NCI-H2227 (cell line): ENCODE measurements at regions not wholly inside any gene's neighbourhood (a gene's known extent, or its start where the extent isn't known, plus 50 kb on each side); places are given as distances from the start of the nearest gene placed in this dataset.
A peak's percentile ranks its signal among the peaks of the same experiment; 100 is the strongest.
"Not testable (repeated sequence)": the region's sequence is repeated elsewhere in the genome, so short reads cannot be mapped to it uniquely, and the experiment has no call there.

Source experiments
- DNase-seq: peaks from one replicate; lab custom pipeline; 2025; ENCODE audit not compliant: unreplicated experiment; lab: John Stamatoyannopoulos, UW

- no peak for DNase-seq
Observed at GRCh38 chr4:3865986-3866812, 100.0 kb downstream of the ADRA2C start.

- DNase-seq, result no peak
Observed at GRCh38 chr4:3866813-3867129, 100.6 kb downstream of the ADRA2C start.

- no peak for DNase-seq
Observed at GRCh38 chr4:3867403-3868100, 101.4 kb downstream of the ADRA2C start.

GRCh38 chr4:3868211-3869173 lies 102.3 kb downstream of the ADRA2C start:
- DNase-seq, result no peak

- DNase-seq, result no peak
Observed at GRCh38 chr4:3869174-3869572, 103.0 kb downstream of the ADRA2C start.

GRCh38 chr4:3869661-3870566 lies 103.7 kb downstream of the ADRA2C start:
- no peak for DNase-seq

- DNase-seq, result no peak
Observed at GRCh38 chr4:3870567-3870962, 104.4 kb downstream of the ADRA2C start.

- DNase-seq, result peak; percentile 72
Observed at GRCh38 chr4:3871181-3871852, 105.1 kb downstream of the ADRA2C start.

GRCh38 chr4:3871881-3872833 lies 106.0 kb downstream of the ADRA2C start:
- no peak for DNase-seq

DNA sequence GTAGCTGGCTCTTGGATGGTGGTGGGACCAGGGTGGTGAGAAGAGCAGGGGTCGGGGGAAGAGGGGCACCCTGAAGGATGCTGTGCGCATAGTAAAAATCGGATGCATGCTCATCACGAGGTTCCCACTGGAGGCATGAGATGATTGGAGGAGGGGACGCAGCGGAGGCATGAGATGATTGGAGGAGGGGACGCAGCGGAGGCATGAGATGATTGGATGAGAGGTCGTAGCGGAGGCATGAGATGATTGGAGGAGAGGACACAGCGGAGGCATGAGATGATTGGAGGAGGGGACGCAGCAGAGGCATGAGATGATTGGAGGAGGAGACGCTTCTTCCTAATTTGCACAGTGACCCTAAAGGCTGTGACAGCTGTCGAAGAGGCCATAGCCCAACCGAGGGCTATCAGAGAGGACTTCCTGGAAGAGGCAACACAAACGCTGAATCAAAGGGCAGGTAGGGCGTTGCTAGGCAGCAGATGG lies 106.7 kb downstream of the ADRA2C start:
- no peak for DNase-seq

DNA sequence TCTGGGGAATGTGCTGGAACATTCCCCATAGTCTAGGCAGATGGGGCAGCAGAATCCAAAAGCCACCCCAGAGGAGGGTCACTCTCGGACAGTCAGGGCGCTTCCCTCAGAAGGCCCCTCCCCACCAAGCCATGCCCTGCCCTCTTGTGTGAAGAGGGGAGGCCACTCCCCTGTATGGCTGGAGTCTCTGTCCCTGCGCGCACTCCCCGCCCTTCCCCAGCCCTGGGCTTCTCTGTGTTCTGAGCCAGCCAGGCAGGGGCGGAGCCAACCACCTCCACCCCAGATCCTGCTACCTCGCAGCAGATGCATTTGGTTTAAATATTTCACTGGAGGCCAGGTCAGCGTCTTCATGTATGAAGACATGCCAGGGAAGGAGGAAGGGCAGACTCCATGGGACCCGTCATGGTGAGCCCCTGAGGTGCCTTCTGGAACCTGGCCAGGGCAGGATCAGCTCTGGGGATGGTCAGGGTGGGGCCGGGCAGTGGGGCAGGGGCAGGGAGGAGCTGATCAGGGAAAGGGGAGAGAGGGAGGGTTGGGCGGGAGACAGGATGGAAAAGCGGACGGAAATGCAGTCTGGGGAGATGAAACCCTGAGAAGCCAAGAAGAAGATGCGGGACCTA lies 107.3 kb downstream of the ADRA2C start:
- DNase-seq, result no peak

DNA sequence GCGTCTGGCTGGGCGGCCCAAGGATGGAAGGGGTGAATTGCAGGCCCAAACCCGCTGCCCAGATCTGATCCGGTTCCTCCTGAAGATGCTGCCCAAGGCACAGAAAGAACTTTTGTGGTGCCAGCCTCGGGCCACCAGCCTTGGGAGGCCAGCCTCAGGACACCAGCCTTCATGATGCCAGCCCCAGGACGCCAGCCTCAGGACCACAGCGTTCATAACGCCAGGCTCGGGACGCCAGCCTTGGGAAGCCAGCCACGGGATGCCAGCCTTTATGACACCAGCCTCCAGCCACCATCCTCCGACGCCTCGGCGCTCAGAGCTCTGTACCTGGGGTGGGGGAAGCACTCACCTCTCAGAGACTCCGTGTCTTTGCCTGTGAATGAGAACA lies 107.8 kb downstream of the ADRA2C start:
- no peak for DNase-seq

DNA sequence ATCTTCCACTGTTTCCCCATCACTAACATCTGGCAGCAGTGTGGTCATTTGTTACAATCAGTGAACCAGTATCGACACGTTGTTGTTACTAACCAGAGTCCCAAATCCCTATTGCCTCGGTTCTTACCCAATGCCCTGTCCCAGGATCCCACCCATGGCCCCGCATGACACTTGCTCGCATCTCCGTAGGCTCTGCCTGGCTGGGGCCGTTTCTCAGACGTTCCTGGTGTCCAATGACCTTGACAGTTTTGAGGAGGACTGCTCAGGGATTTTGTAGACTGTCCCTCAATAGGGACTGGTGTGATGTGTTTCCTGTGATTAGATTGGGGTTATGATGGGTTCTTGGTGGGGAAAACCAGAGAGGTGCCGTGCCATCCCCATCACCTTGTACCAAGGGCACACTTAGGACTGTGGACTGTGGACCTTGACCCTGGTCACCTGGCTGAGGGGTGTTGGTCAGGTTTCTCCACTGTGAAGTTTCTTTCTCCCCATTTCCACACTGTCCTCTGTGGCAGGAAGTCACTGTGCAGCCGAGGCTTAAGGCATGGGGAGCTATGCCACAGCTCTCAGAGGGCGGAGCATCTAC lies 108.4 kb downstream of the ADRA2C start:
- no peak for DNase-seq

DNA sequence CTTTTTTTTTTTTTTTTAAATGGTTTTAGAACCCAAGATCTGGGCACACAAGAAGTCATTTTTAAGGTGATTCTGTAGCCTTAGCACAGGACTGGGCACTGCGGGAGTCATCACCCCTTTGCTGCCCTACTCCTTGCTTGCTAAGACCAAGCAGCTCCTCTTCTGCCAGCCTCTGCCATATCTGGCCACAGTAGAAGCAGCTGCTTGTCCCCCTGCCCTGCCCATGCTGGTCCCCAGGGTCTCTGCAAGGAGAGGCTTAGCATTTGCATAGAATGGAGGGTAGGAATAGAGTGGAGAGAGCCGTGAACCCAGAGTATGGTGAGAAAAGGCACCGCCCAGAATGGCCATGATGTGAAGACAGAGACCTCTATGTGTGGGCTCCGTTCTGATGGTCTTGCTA lies 109.3 kb downstream of the ADRA2C start:
- DNase-seq, result no peak

- not testable (repeated sequence) for DNase-seq
Observed at GRCh38 chr4:3876057-3876845, 110.1 kb downstream of the ADRA2C start.

DNA sequence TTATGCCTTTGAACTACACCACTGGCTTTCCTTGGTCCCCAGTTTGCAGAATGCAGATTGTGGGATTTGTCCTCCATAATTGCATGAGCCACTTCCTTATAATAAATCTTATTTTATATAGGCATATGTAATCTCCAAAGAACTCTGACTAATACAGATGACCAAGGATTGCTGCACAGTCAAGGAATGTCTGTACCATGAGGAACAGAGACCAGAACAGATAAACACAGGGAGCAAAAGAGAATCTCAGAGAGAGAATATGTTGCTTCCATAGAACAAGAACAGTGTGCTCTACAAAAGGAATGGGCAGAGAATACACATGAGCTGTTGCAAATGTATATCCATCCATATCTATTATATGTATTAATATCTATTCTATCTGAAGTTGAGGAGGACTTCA lies 111.1 kb downstream of the ADRA2C start:
- no peak for DNase-seq

DNA sequence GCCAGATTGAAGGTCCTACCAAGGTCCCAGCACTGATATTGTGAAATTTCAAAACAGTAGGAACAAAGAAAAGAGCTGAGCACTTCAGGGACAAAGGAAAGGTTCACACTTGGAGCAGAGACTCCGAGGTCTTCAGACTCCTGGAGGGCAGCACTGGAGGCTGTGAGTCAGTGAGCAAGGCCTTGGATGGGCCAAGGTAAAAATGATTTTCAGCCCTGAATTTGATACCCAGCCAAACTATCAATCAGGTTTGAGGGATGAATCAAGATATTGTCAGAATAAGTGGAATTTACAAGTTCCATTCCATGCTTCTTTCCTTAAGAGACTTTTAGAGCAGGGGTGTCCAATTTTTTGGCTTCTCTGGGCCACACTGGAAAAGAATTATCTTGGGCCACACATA lies 111.7 kb downstream of the ADRA2C start:
- no peak for DNase-seq
